ENCODE measurements at regions not wholly inside any gene's neighbourhood (a gene's known extent, or its start where the extent isn't known, plus 50 kb on each side); places are given as distances from the start of the nearest gene placed in this dataset.

GRCh38 chr17:71535321-71535720 is 585.5 kb upstream of the SOX9 start:
- peak; percentile 80 for DNase-seq (ENCODE audit: low read depth)
- H3K4me3 ChIP-seq (ENCODE audit: low read length), result no peak overlapping the region
- no peak for TF ChIP-seq CTCF (IDR thresholded peaks at IDR 0.05; ENCODE audit: insufficient read depth, low read depth, low read length, missing control alignments)

GRCh38 chr17:71546419-71546818 is 574.4 kb upstream of the SOX9 start:
- no peak overlapping the region for H3K4me3 ChIP-seq (ENCODE audit: low read length)
- DNase-seq (ENCODE audit: low read depth), result no peak
- no peak for TF ChIP-seq CTCF (IDR thresholded peaks at IDR 0.05; ENCODE audit: insufficient read depth, low read depth, low read length, missing control alignments)

- TF ChIP-seq CTCF (IDR thresholded peaks at IDR 0.05; ENCODE audit: insufficient read depth, low read depth, low read length, missing control alignments), result no peak
- no peak for DNase-seq (ENCODE audit: low read depth)
- H3K4me3 ChIP-seq (ENCODE audit: low read length), result no peak overlapping the region
Observed at GRCh38 chr17:71547904-71548303, 572.9 kb upstream of the SOX9 start.

- no peak overlapping the region for H3K4me3 ChIP-seq (ENCODE audit: low read length)
- peak; percentile 50 for DNase-seq (ENCODE audit: low read depth)
- no peak for TF ChIP-seq CTCF (IDR thresholded peaks at IDR 0.05; ENCODE audit: insufficient read depth, low read depth, low read length, missing control alignments)
Observed at GRCh38 chr17:71548540-71549190, 572.2 kb upstream of the SOX9 start.

GRCh38 chr17:71550675-71551074 is 570.1 kb upstream of the SOX9 start:
- no peak for TF ChIP-seq CTCF (IDR thresholded peaks at IDR 0.05; ENCODE audit: insufficient read depth, low read depth, low read length, missing control alignments)
- DNase-seq (ENCODE audit: low read depth), result no peak
- H3K4me3 ChIP-seq (ENCODE audit: low read length), result no peak overlapping the region

- no peak for DNase-seq (ENCODE audit: low read depth)
- H3K4me3 ChIP-seq (ENCODE audit: low read length), result no peak overlapping the region
- TF ChIP-seq CTCF (IDR thresholded peaks at IDR 0.05; ENCODE audit: insufficient read depth, low read depth, low read length, missing control alignments), result no peak
Observed at GRCh38 chr17:71553381-71553780, 567.4 kb upstream of the SOX9 start.

GRCh38 chr17:71558901-71559300 is 561.9 kb upstream of the SOX9 start:
- H3K4me3 ChIP-seq (ENCODE audit: low read length), result no peak overlapping the region
- no peak for DNase-seq (ENCODE audit: low read depth)
- no peak for TF ChIP-seq CTCF (IDR thresholded peaks at IDR 0.05; ENCODE audit: insufficient read depth, low read depth, low read length, missing control alignments)
